CD14-positive monocyte (primary cell): ENCODE measurements at regions not wholly inside any gene's neighbourhood (a gene's known extent, or its start where the extent isn't known, plus 50 kb on each side); places are given as distances from the start of the nearest gene placed in this dataset.

ENCODE experiments used
- DNase-seq, 3 donors: peaks; one replicate each; pipeline ENCODE4 v3.0.0-alpha.2; 2011 to 2022
- H2AFZ ChIP-seq: 2 replicates; pipeline ENCODE4 v1.6.0; 2012; ENCODE audit warnings: mild to moderate bottlenecking, low read depth, low read length, inconsistent platforms; ENCODE audit not compliant: insufficient read depth, poor library complexity, severe bottlenecking
- H3K27ac ChIP-seq, 2 donors: 1 replicate in 1 of 2; 2 replicates in 1 of 2; pipeline ENCODE4 v1.5.1; 2012 to 2013; ENCODE audit warnings: low read length in 2 of 2, control low read depth in 1 of 2, inconsistent platforms in 1 of 2, low read depth in 1 of 2, mild to moderate bottlenecking in 1 of 2
- H3K27me3 ChIP-seq, 2 donors: one replicate each; pipeline versions ENCODE4 v1.6.0 to v1.6.1; 2011 to 2013; ENCODE audit warnings: low read length in 2 of 2; ENCODE audit not compliant: control insufficient read depth in 2 of 2, insufficient read depth in 2 of 2
- H3K36me3 ChIP-seq, 2 donors: replicated peaks in 1 of 2; 1 replicate in 1 of 2; 2 replicates in 1 of 2; pipeline versions ENCODE4 v1.5.1 to v1.6.1; 2012 to 2013; ENCODE audit warnings: low read length in 2 of 2, control low read depth in 1 of 2, inconsistent platforms in 1 of 2, mild to moderate bottlenecking in 1 of 2; ENCODE audit not compliant: insufficient read depth in 2 of 2, control insufficient read depth in 1 of 2
- H3K4me1 ChIP-seq, 2 donors: 1 replicate in 1 of 2; 2 replicates in 1 of 2; pipeline versions ENCODE4 v1.5.1 to v1.6.1; 2012 to 2013; ENCODE audit warnings: low read length in 2 of 2, control low read depth in 1 of 2, inconsistent platforms in 1 of 2, mild to moderate bottlenecking in 1 of 2, moderate library complexity in 1 of 2; ENCODE audit not compliant: insufficient read depth in 2 of 2, control insufficient read depth in 1 of 2
- H3K4me2 ChIP-seq: replicated peaks from 2 replicates; pipeline ENCODE3; 2012; ENCODE audit warnings: low read length, moderate library complexity, mild to moderate bottlenecking; ENCODE audit not compliant: poor library complexity, severe bottlenecking; ENCODE audit errors: extremely low read depth
- H3K4me3 ChIP-seq, 3 experiments: fragments of 200-600 bp in 1 of 3; sonication (generic) in 1 of 3; replicated peaks in 1 of 3; 1 replicate in 2 of 3; 2 replicates in 1 of 3; pipeline ENCODE4 v1.5.1; 2011 to 2013; ENCODE audit warnings: low read length in 3 of 3, mild to moderate bottlenecking in 3 of 3, control low read depth in 2 of 3, low read depth in 2 of 3, inconsistent platforms in 1 of 3, moderate library complexity in 1 of 3
- H3K79me2 ChIP-seq: 2 replicates; pipeline ENCODE4 v1.6.0; 2012; ENCODE audit warnings: mild to moderate bottlenecking, control low read depth, inconsistent platforms, low read length, moderate library complexity; ENCODE audit not compliant: insufficient read depth
- H3K9ac ChIP-seq: 2 replicates; pipeline ENCODE4 v1.6.0; 2017; ENCODE audit warnings: low read length, mild to moderate bottlenecking; ENCODE audit not compliant: insufficient read depth, poor library complexity, severe bottlenecking
- H3K9me3 ChIP-seq, 2 donors: replicated peaks in 1 of 2; 1 replicate in 1 of 2; 2 replicates in 1 of 2; pipeline versions ENCODE4 v1.5.1 to v1.6.1; 2012 to 2013; ENCODE audit warnings: low read length in 2 of 2, control low read depth in 1 of 2; ENCODE audit not compliant: control insufficient read depth in 1 of 2, insufficient read depth in 1 of 2
- H4K20me1 ChIP-seq: 2 replicates; pipeline ENCODE4 v1.6.0; 2012; ENCODE audit warnings: mild to moderate bottlenecking, low read length, control low read depth, moderate library complexity; ENCODE audit not compliant: insufficient read depth
- H3K27ac Mint-ChIP-seq, 7 donors: one replicate each; pipeline ENCODE4 v1.8.0; 2020; ENCODE audit warnings: mild to moderate bottlenecking in 7 of 7, mixed read lengths in 7 of 7, moderate library complexity in 6 of 7, inconsistent platforms in 2 of 7
- H3K27me3 Mint-ChIP-seq, 3 donors: one replicate each; pipeline ENCODE4 v1.8.0; 2021 to 2022; ENCODE audit warnings: low read depth in 3 of 3, mild to moderate bottlenecking in 3 of 3, mixed read lengths in 3 of 3, moderate library complexity in 3 of 3, inconsistent platforms in 1 of 3
- H3K36me3 Mint-ChIP-seq, 2 donors: one replicate each; pipeline ENCODE4 v1.8.0; 2020; ENCODE audit warnings: mixed read lengths in 2 of 2, inconsistent platforms in 1 of 2, mild to moderate bottlenecking in 1 of 2
- H3K4me1 Mint-ChIP-seq: one replicate; pipeline ENCODE4 v1.8.0; 2020; ENCODE audit warnings: mild to moderate bottlenecking, mixed read lengths
- H3K4me3 Mint-ChIP-seq, 2 donors: one replicate each; pipeline ENCODE4 v1.8.0; 2020; ENCODE audit warnings: mild to moderate bottlenecking in 2 of 2, mixed read lengths in 2 of 2, moderate library complexity in 1 of 2
- H3K9me3 Mint-ChIP-seq, 7 donors: one replicate each; pipeline ENCODE4 v1.8.0; 2020 to 2022; ENCODE audit warnings: mixed read lengths in 7 of 7, mild to moderate bottlenecking in 6 of 7, moderate library complexity in 6 of 7, inconsistent platforms in 2 of 7
- CTCF ChIP-seq: fragments of 200-600 bp; IDR thresholded peaks from one replicate; pipeline ENCODE4 v1.8.0; 2022; ENCODE audit warnings: antibody characterized with exemption, mild to moderate bottlenecking
- WGBS: methylation state at CpG from one replicate; pipeline ENCODE4 v1.1.5; 2013; ENCODE audit warnings: missing lambda C conversion rate; ENCODE audit not compliant: insufficient coverage; 5-methylcytosine and 5-hydroxymethylcytosine counted together
- intact Hi-C, 2 donors: fragments of 100-400 bp; cut with micrococcal nuclease; formaldehyde crosslinking; loops; one replicate each; pipeline versions ENCODE4 v1.15.0 to v1.15.1; 2023

- intact Hi-C loops, result no loop called here
- Histone ChIP-seq H3K4me3 (no peak overlapping the region), H4K20me1 (no peaks in the 10 kb centered on the region), H3K27ac (no peak overlapping the region), H3K79me2 (no peaks in the 10 kb centered on the region), H3K9me3 (peaks cover 0 to 7% of the 10 kb centered on the region in 2 donors), H2AFZ (no peak overlapping the region), H3K9ac (no peak overlapping the region), H3K27me3 (no peaks in the 10 kb centered on the region), H3K36me3 (no peaks in the 10 kb centered on the region), H3K4me2 (no peak overlapping the region), H3K4me1 (no peaks in the 10 kb centered on the region)
- Mint-ChIP-seq H3K4me1 (peaks cover 2% of the 10 kb centered on the region), H3K27me3 (no peaks in the 10 kb centered on the region), H3K9me3 (peaks cover 4 to 9% (median 8%) of the 10 kb centered on the region in 7 donors), H3K4me3 (no peak overlapping the region), H3K36me3 (peaks cover 0 to 2% of the 10 kb centered on the region in 2 donors), H3K27ac (no peak overlapping the region)
- TF ChIP-seq CTCF, result no peak
- DNase-seq, result no peak
- WGBS, result 100% methylated on average over 1 of the region's 3 CpGs
Measured at GRCh38 chr2:181130686-181131085, 150.3 kb downstream of the UBE2E3 start.

- Histone ChIP-seq H3K27ac (no peak overlapping the region), H3K36me3 (no peaks in the 10 kb centered on the region), H3K9ac (no peak overlapping the region), H3K4me1 (no peaks in the 10 kb centered on the region), H3K4me3 (no peak overlapping the region), H3K9me3 (peaks cover 0 to 7% of the 10 kb centered on the region in 2 donors), H4K20me1 (no peaks in the 10 kb centered on the region), H2AFZ (no peak overlapping the region), H3K4me2 (no peak overlapping the region), H3K79me2 (no peaks in the 10 kb centered on the region), H3K27me3 (no peaks in the 10 kb centered on the region)
- H3K4me1 Mint-ChIP-seq, result peaks cover 2% of the 10 kb centered on the region
- peaks cover 4 to 13% (median 9%) of the 10 kb centered on the region in 7 donors for H3K9me3 Mint-ChIP-seq
- peaks cover 0 to 2% of the 10 kb centered on the region in 2 donors for H3K36me3 Mint-ChIP-seq
- DNase-seq, result no peak
- no peak overlapping the region for H3K4me3 Mint-ChIP-seq
- intact Hi-C loops, result no loop called here
- WGBS, result 95% methylated on average over 2 of the region's 2 CpGs
- no peak overlapping the region for H3K27ac Mint-ChIP-seq
- no peaks in the 10 kb centered on the region for H3K27me3 Mint-ChIP-seq
- no peak for TF ChIP-seq CTCF
Measured at GRCh38 chr2:181131584-181131983, 151.2 kb downstream of the UBE2E3 start.
